GM12878 (cell line): ENCODE measurements at regions not wholly inside any gene's neighbourhood (a gene's known extent, or its start where the extent isn't known, plus 50 kb on each side); places are given as distances from the start of the nearest gene placed in this dataset.

ENCODE experiments used
- ATAC-seq: fragments of 200-7000 bp; cut with Tn5 transposase; 3 replicates; pipeline ENCODE4 v1.9.1; 2020; ENCODE audit warnings: mild to moderate bottlenecking, moderate library complexity
- BruUV-seq: library from RNA; stranded (reverse); fragments of 400-500 nt; replicated peaks from 2 replicates; lab custom pipeline; 2021; lab: Mats Ljungman, UMichigan
- CTCF ChIA-PET: fragments of 300-600 bp; sonication (Branson Sonifier 250); formaldehyde crosslinking; extraction: SDS; loops from one replicate; lab custom pipeline; 2021; ENCODE audit warnings: inconsistent platforms; lab: Yijun Ruan, JAX
- POLR2A ChIA-PET: fragments of 350-600 bp; formaldehyde crosslinking; extraction: SDS; loops from one replicate; lab custom pipeline; 2021; ENCODE audit warnings: inconsistent platforms; lab: Charles Lee
- RAD21 ChIA-PET: fragments of 300-600 bp; sonication (Branson Sonifier 250); formaldehyde crosslinking; loops from one replicate; lab custom pipeline; 2023; ENCODE audit warnings: antibody characterized with exemption; ENCODE audit not compliant: unreplicated experiment; lab: Charles Lee
- SMC1A ChIA-PET: fragments of 300-600 bp; sonication (Branson Sonifier 250); formaldehyde crosslinking; loops from one replicate; lab custom pipeline; 2023; ENCODE audit not compliant: unreplicated experiment, uncharacterized antibody; lab: Charles Lee
- DNase-seq: peaks from one replicate; pipeline ENCODE4 v3.0.0-alpha.2; 2011; ENCODE audit warnings: low read depth, low spot score
- FAIRE-seq: peaks from 3 replicates; lab custom pipeline; 2011; peaks lifted over from hg19 to GRCh38; lab: Jason Lieb, UNC
- H2AFZ ChIP-seq: 2 replicates; pipeline ENCODE4 v1.6.0; 2011; ENCODE audit warnings: low read depth, low read length, control low read depth; ENCODE audit not compliant: control insufficient read depth
- H3K27ac ChIP-seq: 2 replicates; pipeline ENCODE4 v1.5.1; 2011; ENCODE audit warnings: control low read depth; ENCODE audit not compliant: control insufficient read depth, insufficient read depth
- H3K27me3 ChIP-seq, 2 experiments: replicated peaks in 1 of 2; 2 replicates each; pipeline versions ENCODE4 v1.6.0 to v1.6.1; 2011; ENCODE audit warnings: low read length in 1 of 2; ENCODE audit not compliant: control insufficient read depth in 2 of 2, insufficient read depth in 2 of 2
- H3K36me3 ChIP-seq, 2 experiments: 2 replicates each; pipeline ENCODE4 v1.5.1; 2011; ENCODE audit warnings: low read length in 1 of 2; ENCODE audit not compliant: control insufficient read depth in 2 of 2, insufficient read depth in 2 of 2
- H3K4me1 ChIP-seq: 2 replicates; pipeline ENCODE4 v1.6.1; 2011; ENCODE audit warnings: mild to moderate bottlenecking, low read length, moderate library complexity, mixed read lengths; ENCODE audit not compliant: control insufficient read depth, insufficient read depth
- H3K4me2 ChIP-seq: 2 replicates; pipeline ENCODE4 v1.6.0; 2011; ENCODE audit warnings: control low read depth; ENCODE audit not compliant: control insufficient read depth, insufficient read depth
- H3K4me3 ChIP-seq: fragments of 200-600 bp; sonication (generic); 2 replicates; pipeline ENCODE4 v1.5.1; 2016
- H3K79me2 ChIP-seq: 2 replicates; pipeline ENCODE4 v1.6.0; 2011; ENCODE audit warnings: low read length; ENCODE audit not compliant: control insufficient read depth, insufficient read depth
- H3K9ac ChIP-seq: 2 replicates; pipeline ENCODE4 v1.8.0; 2011; ENCODE audit warnings: low read length, control low read depth, mixed read lengths; ENCODE audit not compliant: control insufficient read depth, insufficient read depth
- H3K9me3 ChIP-seq: replicated peaks from 3 replicates; pipeline ENCODE4 v1.5.1; 2011; ENCODE audit warnings: mild to moderate bottlenecking, low read length; ENCODE audit not compliant: control insufficient read depth, insufficient read depth
- H4K20me1 ChIP-seq: 2 replicates; pipeline ENCODE4 v1.6.0; 2011; ENCODE audit not compliant: control insufficient read depth, insufficient read depth
- ASH2L ChIP-seq: fragments of 300-600, 200-600 bp; sonication (generic); IDR thresholded peaks from 2 replicates; pipeline ENCODE4 v1.6.1; 2017; ENCODE audit warnings: low read depth, mild to moderate bottlenecking, borderline replicate concordance
- CEBPZ ChIP-seq: fragments of 150-350 bp; IDR thresholded peaks from 2 replicates; pipeline ENCODE4 v1.6.1; 2016; ENCODE audit warnings: low read depth, low read length
- CUX1 ChIP-seq: IDR thresholded peaks from 2 replicates; pipeline ENCODE4 v1.6.1; 2012; ENCODE audit warnings: improper control_type of control experiment, low read depth, low read length; ENCODE audit not compliant: insufficient replicate concordance
- E2F8 ChIP-seq: fragments of 450-650 bp; IDR thresholded peaks from 2 replicates; pipeline ENCODE4 v1.6.1; 2018; ENCODE audit warnings: mild to moderate bottlenecking, low read depth, moderate library complexity; ENCODE audit not compliant: partially characterized antibody
- RAD51 ChIP-seq: fragments of 450-650 bp; IDR thresholded peaks from 2 replicates; pipeline ENCODE4 v1.6.1; 2016; ENCODE audit warnings: moderate library complexity, mild to moderate bottlenecking, inconsistent platforms
- SMC3 ChIP-seq: IDR thresholded peaks from 2 replicates; pipeline ENCODE4 v1.6.1; 2011; ENCODE audit warnings: low read length, improper control_type of control experiment, borderline replicate concordance
- ZBED1 ChIP-seq: IDR thresholded peaks from 2 replicates; pipeline ENCODE4 v1.6.1; 2016; ENCODE audit warnings: borderline replicate concordance
- ZBTB40 ChIP-seq: fragments of 450-650 bp; IDR thresholded peaks from 2 replicates; pipeline ENCODE4 v1.6.1; 2016; ENCODE audit warnings: mild to moderate bottlenecking, moderate library complexity, borderline replicate concordance
- WGBS: methylation state at CpG from one replicate; pipeline ENCODE4 v1.1.6; 2016; ENCODE audit warnings: low lambda C conversion rate; ENCODE audit not compliant: insufficient replicate concordance, insufficient coverage; ENCODE audit errors: missing lambda C conversion rate; 5-methylcytosine and 5-hydroxymethylcytosine counted together
- in situ Hi-C: fragments of 300-500 bp; cut with MboI; formaldehyde crosslinking; loops from 9 replicates; pipeline ENCODE4 v1.14.3; 2018; ENCODE audit warnings: mixed read lengths
- intact Hi-C: fragments of 100-400 bp; cut with micrococcal nuclease; formaldehyde crosslinking; loops from one replicate; pipeline ENCODE4 v1.14.2; 2022; ENCODE audit not compliant: unreplicated experiment

- H3K36me3 ChIP-seq, result no peaks in the 10 kb centered on the region
- no peaks in the 10 kb centered on the region for H3K9me3 ChIP-seq
- ChIA-PET CTCF (no interaction called here), POLR2A (no interaction called here), SMC1A (no interaction called here), RAD21 (no interaction called here)
- H3K4me2 ChIP-seq, result no peak overlapping the region
- ATAC-seq, result no peak
- 0% methylated on average over 2 of the region's 2 CpGs for WGBS
- H4K20me1 ChIP-seq, result no peaks in the 10 kb centered on the region
- no peaks in the 10 kb centered on the region for H3K79me2 ChIP-seq
- no peak overlapping the region for H3K9ac ChIP-seq
- H2AFZ ChIP-seq, result no peak overlapping the region
- no TSS peak for BruUV-seq
- in situ Hi-C loops, result loop anchor here (5.0 kb wide), 1 partner anchor 615 kb away; no protein-coding TSS in a partner anchor
- intact Hi-C loops, result no loop called here
- DNase-seq, result no peak
- H3K27me3 ChIP-seq, result peaks cover 1 to 4% of the 10 kb centered on the region in 2 experiments; a peak in 2 of 4 replicates
- H3K27ac ChIP-seq, result no peak overlapping the region
- no peaks in the 10 kb centered on the region for H3K4me1 ChIP-seq
- H3K4me3 ChIP-seq, result no peak overlapping the region
- no peak for FAIRE-seq
- TF ChIP-seq E2F8 (no peak), ASH2L (no peak), CUX1 (no peak), ZBTB40 (no peak), ZBED1 (no peak), SMC3 (no peak), CEBPZ (no peak), RAD51 (no peak)
Observed at GRCh38 chr1:36707221-36707620, 224.5 kb upstream of the CSF3R start.
